AG10803 (cell line): ENCODE measurements at regions not wholly inside any gene's neighbourhood (a gene's known extent, or its start where the extent isn't known, plus 50 kb on each side); places are given as distances from the start of the nearest gene placed in this dataset.

Experiments
- DNase-seq: peaks from one replicate; pipeline ENCODE4 v3.0.0; 2010; ENCODE audit warnings: low read depth
- H3K4me3 ChIP-seq: 2 replicates; pipeline ENCODE4 v1.5.1; 2011; ENCODE audit warnings: mild to moderate bottlenecking, low read length, control low read depth
- CTCF ChIP-seq: conservative IDR thresholded peaks from 2 replicates; pipeline ENCODE4 v1.5.1; 2011; ENCODE audit warnings: mild to moderate bottlenecking, low read length, control low read depth, inconsistent platforms

GRCh38 chr11:98431463-98432359, 589.0 kb upstream of the CNTN5 start:
- no peak overlapping the region for H3K4me3 ChIP-seq
- no peak for TF ChIP-seq CTCF
- no peak for DNase-seq

DNA sequence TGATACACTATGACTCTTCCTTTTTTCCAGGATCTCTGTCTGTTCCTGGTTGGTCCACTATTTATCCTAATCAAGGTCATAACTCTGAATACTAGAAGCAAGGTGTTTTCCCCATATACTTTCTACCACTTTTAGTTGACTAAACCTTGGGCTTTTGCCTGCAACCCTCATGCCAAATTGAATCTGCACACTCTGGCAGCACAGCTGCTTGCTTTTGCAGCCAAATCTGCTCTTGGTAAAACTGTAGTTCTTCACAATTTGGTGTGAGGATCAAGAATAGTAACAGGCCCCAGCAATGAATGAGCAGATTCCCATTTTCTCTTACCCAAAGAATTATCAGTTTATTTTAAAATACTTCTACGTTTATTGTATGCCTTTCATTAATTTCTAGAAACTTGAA, 586.5 kb upstream of the CNTN5 start:
- no peak for TF ChIP-seq CTCF
- no peak for DNase-seq

GRCh38 chr11:98453378-98453777, 567.4 kb upstream of the CNTN5 start:
- no peak for DNase-seq

More for the DNA sequence above, 586.5 kb upstream of the CNTN5 start:
- H3K4me3 ChIP-seq: no peak overlapping the region

GRCh38 chr11:98455500-98456307, 565.0 kb upstream of the CNTN5 start:
- no peak for DNase-seq
- no peak overlapping the region for H3K4me3 ChIP-seq
- TF ChIP-seq CTCF: no peak

More at GRCh38 chr11:98453378-98453777, 567.4 kb upstream of the CNTN5 start:
- TF ChIP-seq CTCF: no peak
- H3K4me3 ChIP-seq: no peak overlapping the region

DNA sequence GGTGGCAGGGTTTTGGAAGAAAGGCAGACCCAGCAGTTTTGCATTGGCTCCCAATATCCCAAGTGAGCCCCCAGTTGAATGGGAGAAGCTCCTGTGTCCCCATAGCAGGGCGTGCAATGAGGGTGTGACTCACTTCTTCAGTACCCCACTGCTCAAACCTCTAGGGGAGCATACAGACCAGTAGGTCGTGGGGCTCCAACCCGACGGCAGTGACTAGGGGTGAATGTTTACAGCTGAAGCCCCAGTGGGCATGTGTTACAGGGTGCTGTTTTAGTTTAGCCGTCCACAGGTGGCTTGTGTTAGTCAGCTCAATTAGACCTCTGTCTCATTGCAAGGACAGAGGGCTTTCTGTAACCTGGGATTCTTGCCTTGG, 564.5 kb upstream of the CNTN5 start:
- DNase-seq: no peak
- TF ChIP-seq CTCF: no peak
- no peak overlapping the region for H3K4me3 ChIP-seq

GRCh38 chr11:98495016-98495415, 525.7 kb upstream of the CNTN5 start:
- no peak overlapping the region for H3K4me3 ChIP-seq
- TF ChIP-seq CTCF: no peak
- DNase-seq: no peak
